ENCODE measurements at regions not wholly inside any gene's neighbourhood (a gene's known extent, or its start where the extent isn't known, plus 50 kb on each side); places are given as distances from the start of the nearest gene placed in this dataset.

GRCh38 chr5:8828596-8829322, 717.1 kb downstream of the SEMA5A start (continued):
- TF ChIP-seq NR2C2 (CRISPR knock-in tag; IDR thresholded peaks at IDR 0.05) (no peak), ZNF317 (CRISPR knock-in tag; IDR thresholded peaks at IDR 0.05; ENCODE audit: borderline replicate concordance, low read depth) (no peak), ZNF396 (CRISPR knock-in tag; IDR thresholded peaks at IDR 0.05; ENCODE audit: borderline replicate concordance) (no peak), ATF1 (CRISPR knock-in tag; IDR thresholded peaks at IDR 0.05) (no peak)

- CTCF ChIA-PET, result interaction anchor here (3.3 kb wide), 1 partner anchor 10 kb away, joined by 14 read pairs; no protein-coding TSS in a partner anchor
- no peak overlapping the region for H3K27ac Mint-ChIP-seq
These were observed 716.4 kb downstream of the SEMA5A start for GRCh38 chr5:8829323-8830029.

More at GRCh38 chr5:8829323-8830029, 716.4 kb downstream of the SEMA5A start:
- H3K9me3 Mint-ChIP-seq, result no peaks in the 10 kb centered on the region
- peaks cover 26% of the 10 kb centered on the region for H3K4me1 Mint-ChIP-seq
- no peak for DNase-seq (ENCODE audit: low spot score)
- POLR2A ChIA-PET, result no interaction called here
- ATAC-seq, result no peak
- no peaks in the 10 kb centered on the region for H3K36me3 Mint-ChIP-seq
- no peak overlapping the region for H3K4me3 Mint-ChIP-seq
- H3K27me3 Mint-ChIP-seq (ENCODE audit: low read depth), result no peaks in the 10 kb centered on the region
- TF ChIP-seq TP53 (CRISPR knock-in tag; IDR thresholded peaks at IDR 0.05), result no peak
- TF ChIP-seq PRDM15 (CRISPR knock-in tag; IDR thresholded peaks at IDR 0.05), result no peak
- no peak for TF ChIP-seq HMGXB4 (CRISPR knock-in tag; IDR thresholded peaks at IDR 0.05)
- no peak for TF ChIP-seq E2F1 (CRISPR knock-in tag; IDR thresholded peaks at IDR 0.05)
- TF ChIP-seq NR2C2 (CRISPR knock-in tag; IDR thresholded peaks at IDR 0.05), result no peak
- no peak for TF ChIP-seq ZNF317 (CRISPR knock-in tag; IDR thresholded peaks at IDR 0.05; ENCODE audit: borderline replicate concordance, low read depth)
- no peak for TF ChIP-seq ZSCAN18 (CRISPR knock-in tag; IDR thresholded peaks at IDR 0.05)
- TF ChIP-seq ZNF219 (CRISPR knock-in tag; IDR thresholded peaks at IDR 0.05; ENCODE audit: borderline replicate concordance), result no peak
- no peak for TF ChIP-seq USF1 (CRISPR knock-in tag; IDR thresholded peaks at IDR 0.05)
